ENCODE measurements at regions not wholly inside any gene's neighbourhood (a gene's known extent, or its start where the extent isn't known, plus 50 kb on each side); places are given as distances from the start of the nearest gene placed in this dataset.

GRCh38 chr6:22621701-22622100 lies 52.3 kb downstream of the HDGFL1 start:
- no peak for DNase-seq

- no peak for DNase-seq
Observed at GRCh38 chr6:22622351-22622750, 53.0 kb downstream of the HDGFL1 start.

GRCh38 chr6:22622813-22623212 lies 53.4 kb downstream of the HDGFL1 start:
- no peak for DNase-seq

- no peak for DNase-seq
Observed at GRCh38 chr6:22627644-22628043, 58.3 kb downstream of the HDGFL1 start.

- DNase-seq, result no peak
Observed at GRCh38 chr6:22631091-22631490, 61.7 kb downstream of the HDGFL1 start.

- no peak for DNase-seq
Observed at GRCh38 chr6:22632581-22633145, 63.3 kb downstream of the HDGFL1 start.

GRCh38 chr6:22636452-22636851 lies 67.1 kb downstream of the HDGFL1 start:
- no peak for DNase-seq

- no peak for DNase-seq
Observed at GRCh38 chr6:22637782-22638181, 68.4 kb downstream of the HDGFL1 start.

GRCh38 chr6:22638320-22638719 lies 69.0 kb downstream of the HDGFL1 start:
- DNase-seq, result no peak

GRCh38 chr6:22642254-22642653 lies 72.9 kb downstream of the HDGFL1 start:
- DNase-seq, result no peak

- DNase-seq, result no peak
Observed at GRCh38 chr6:22643780-22644179, 74.4 kb downstream of the HDGFL1 start.

- no peak for DNase-seq
Observed at GRCh38 chr6:22647719-22648118, 78.4 kb downstream of the HDGFL1 start.

GRCh38 chr6:22651731-22652130 lies 82.4 kb downstream of the HDGFL1 start:
- no peak for DNase-seq

GRCh38 chr6:22653980-22654610 lies 84.7 kb downstream of the HDGFL1 start:
- DNase-seq, result no peak

GRCh38 chr6:22656706-22657351 lies 87.5 kb downstream of the HDGFL1 start:
- no peak for DNase-seq

GRCh38 chr6:22657352-22657980 lies 88.1 kb downstream of the HDGFL1 start:
- no peak for DNase-seq

GRCh38 chr6:22658183-22658582 lies 88.8 kb downstream of the HDGFL1 start:
- DNase-seq, result no peak

GRCh38 chr6:22658934-22659333 lies 89.6 kb downstream of the HDGFL1 start:
- DNase-seq, result no peak

GRCh38 chr6:22664968-22665367 lies 95.6 kb downstream of the HDGFL1 start:
- DNase-seq, result no peak

- DNase-seq, result no peak
Observed at GRCh38 chr6:22666021-22666420, 96.7 kb downstream of the HDGFL1 start.

GRCh38 chr6:22666586-22666985 lies 97.2 kb downstream of the HDGFL1 start:
- no peak for DNase-seq

GRCh38 chr6:22667855-22668254 lies 98.5 kb downstream of the HDGFL1 start:
- DNase-seq, result no peak

GRCh38 chr6:22668307-22668706 lies 98.9 kb downstream of the HDGFL1 start:
- no peak for DNase-seq

- no peak for DNase-seq
Observed at GRCh38 chr6:22668717-22669116, 99.4 kb downstream of the HDGFL1 start.
